HG02973 (cell line): ENCODE measurements at regions not wholly inside any gene's neighbourhood (a gene's known extent, or its start where the extent isn't known, plus 50 kb on each side); places are given as distances from the start of the nearest gene placed in this dataset.
"Not testable (repeated sequence)": the region's sequence is repeated elsewhere in the genome, so short reads cannot be mapped to it uniquely, and the experiment has no call there.

Source experiments
- ATAC-seq: cut with Tn5 transposase; IDR thresholded peaks from one replicate; pipeline ENCODE4 v1.9.1; 2021; ENCODE audit warnings: moderate library complexity; ENCODE audit not compliant: unreplicated experiment

GRCh38 chr6:67458265-67458664, 1176.8 kb upstream of the ADGRB3 start:
- ATAC-seq: no peak

GRCh38 chr6:67451874-67452273, 1183.2 kb upstream of the ADGRB3 start:
- ATAC-seq: no peak

GRCh38 chr6:67450641-67451040, 1184.4 kb upstream of the ADGRB3 start:
- ATAC-seq: peak; percentile 94

- ATAC-seq: no peak
These were observed 1185.5 kb upstream of the ADGRB3 start for GRCh38 chr6:67449602-67450001.

- ATAC-seq: no peak
These were observed 1202.0 kb upstream of the ADGRB3 start for GRCh38 chr6:67433124-67433523.

- ATAC-seq: no peak
These were observed 1204.0 kb upstream of the ADGRB3 start for GRCh38 chr6:67431076-67431475.

GRCh38 chr6:67426686-67427085, 1208.4 kb upstream of the ADGRB3 start:
- not testable (repeated sequence) for ATAC-seq

GRCh38 chr6:67412035-67412434, 1223.0 kb upstream of the ADGRB3 start:
- no peak for ATAC-seq

- no peak for ATAC-seq
These were observed 1224.0 kb upstream of the ADGRB3 start for GRCh38 chr6:67411036-67411435.

GRCh38 chr6:67394254-67394653, 1240.8 kb upstream of the ADGRB3 start:
- no peak for ATAC-seq

GRCh38 chr6:67393356-67393755, 1241.7 kb upstream of the ADGRB3 start:
- no peak for ATAC-seq

GRCh38 chr6:67391955-67392354, 1243.1 kb upstream of the ADGRB3 start:
- ATAC-seq: no peak

GRCh38 chr6:67369679-67370078, 1265.4 kb upstream of the ADGRB3 start:
- no peak for ATAC-seq

GRCh38 chr6:67362976-67363375, 1272.1 kb upstream of the ADGRB3 start:
- no peak for ATAC-seq

- no peak for ATAC-seq
These were observed 1273.8 kb upstream of the ADGRB3 start for GRCh38 chr6:67361264-67361663.

GRCh38 chr6:67358241-67358640, 1276.8 kb upstream of the ADGRB3 start:
- no peak for ATAC-seq

- no peak for ATAC-seq
These were observed 1281.2 kb upstream of the ADGRB3 start for GRCh38 chr6:67353861-67354260.

GRCh38 chr6:67352717-67353116, 1282.4 kb upstream of the ADGRB3 start:
- no peak for ATAC-seq

- ATAC-seq: no peak
These were observed 1284.4 kb upstream of the ADGRB3 start for GRCh38 chr6:67350729-67351128.

GRCh38 chr6:67345946-67346345, 1289.1 kb upstream of the ADGRB3 start:
- ATAC-seq: no peak

- ATAC-seq: no peak
These were observed 1299.1 kb upstream of the ADGRB3 start for GRCh38 chr6:67336014-67336413.

- no peak for ATAC-seq
These were observed 1303.8 kb upstream of the ADGRB3 start for GRCh38 chr6:67331304-67331703.

- ATAC-seq: no peak
These were observed 1306.8 kb upstream of the ADGRB3 start for GRCh38 chr6:67328269-67328668.
